ENCODE measurements at regions not wholly inside any gene's neighbourhood (a gene's known extent, or its start where the extent isn't known, plus 50 kb on each side); places are given as distances from the start of the nearest gene placed in this dataset.

- Histone ChIP-seq H3K36me3 (ENCODE audit: control insufficient read depth, insufficient read depth, low read length) (no peaks in the 10 kb centered on the region), H3K4me3 (ENCODE audit: low read depth, low read length) (no peak overlapping the region), H3K27me3 (replicated peaks; ENCODE audit: control insufficient read depth, insufficient read depth, low read length) (no peaks in the 10 kb centered on the region), H3K9me3 (no peaks in the 10 kb centered on the region), H3K4me1 (no peaks in the 10 kb centered on the region)
- no TSS peak for BruUV-seq (replicated peaks)
- no peak overlapping the region for H3K27ac Mint-ChIP-seq (ENCODE audit: unreplicated experiment)
- H3K36me3 Mint-ChIP-seq (ENCODE audit: insufficient read depth, unreplicated experiment), result no peaks in the 10 kb centered on the region
- H3K9me3 Mint-ChIP-seq (ENCODE audit: unreplicated experiment), result no peaks in the 10 kb centered on the region
- ChIA-PET CTCF (no interaction called here), POLR2A (no interaction called here)
- H3K4me3 Mint-ChIP-seq (ENCODE audit: unreplicated experiment), result no peak overlapping the region
- H3K27me3 Mint-ChIP-seq (ENCODE audit: insufficient read depth, unreplicated experiment), result no peaks in the 10 kb centered on the region
- TF ChIP-seq CTCF (IDR thresholded peaks at IDR 0.05; ENCODE audit: insufficient read depth in 1 of 2, low read depth in 1 of 2, low read length in 1 of 2, severe bottlenecking in 1 of 2, unreplicated experiment in 1 of 2), result no peak
- H3K4me1 Mint-ChIP-seq (ENCODE audit: low read depth, unreplicated experiment), result no peaks in the 10 kb centered on the region
- intact Hi-C loops (cut with micrococcal nuclease; ENCODE audit: unreplicated experiment), result no loop called here
- DNase-seq, result no peak
These were observed 949.6 kb upstream of the PRKX start for GRCh38 chrX:4663085-4663484.

GRCh38 chrX:4661771-4662170 is 948.3 kb upstream of the PRKX start:
- Histone ChIP-seq H3K36me3 (ENCODE audit: control insufficient read depth, insufficient read depth, low read length) (no peaks in the 10 kb centered on the region), H3K9me3 (no peaks in the 10 kb centered on the region), H3K4me3 (ENCODE audit: low read depth, low read length) (no peak overlapping the region), H3K4me1 (no peaks in the 10 kb centered on the region), H3K27me3 (replicated peaks; ENCODE audit: control insufficient read depth, insufficient read depth, low read length) (no peaks in the 10 kb centered on the region)
- no TSS peak for BruUV-seq (replicated peaks)
- ChIA-PET CTCF (no interaction called here), POLR2A (no interaction called here)
- no peaks in the 10 kb centered on the region for H3K4me1 Mint-ChIP-seq (ENCODE audit: low read depth, unreplicated experiment)
- no peak for DNase-seq
- intact Hi-C loops (cut with micrococcal nuclease; ENCODE audit: unreplicated experiment), result no loop called here
- H3K36me3 Mint-ChIP-seq (ENCODE audit: insufficient read depth, unreplicated experiment), result no peaks in the 10 kb centered on the region
- H3K27me3 Mint-ChIP-seq (ENCODE audit: insufficient read depth, unreplicated experiment), result no peaks in the 10 kb centered on the region
- no peak for TF ChIP-seq CTCF (IDR thresholded peaks at IDR 0.05; ENCODE audit: insufficient read depth in 1 of 2, low read depth in 1 of 2, low read length in 1 of 2, severe bottlenecking in 1 of 2, unreplicated experiment in 1 of 2)
- no peak overlapping the region for H3K27ac Mint-ChIP-seq (ENCODE audit: unreplicated experiment)
- H3K4me3 Mint-ChIP-seq (ENCODE audit: unreplicated experiment), result no peak overlapping the region
- no peaks in the 10 kb centered on the region for H3K9me3 Mint-ChIP-seq (ENCODE audit: unreplicated experiment)

- Histone ChIP-seq H3K36me3 (ENCODE audit: control insufficient read depth, insufficient read depth, low read length) (no peaks in the 10 kb centered on the region), H3K4me3 (ENCODE audit: low read depth, low read length) (no peak overlapping the region), H3K4me1 (no peaks in the 10 kb centered on the region), H3K9me3 (no peaks in the 10 kb centered on the region), H3K27me3 (replicated peaks; ENCODE audit: control insufficient read depth, insufficient read depth, low read length) (no peaks in the 10 kb centered on the region)
- TF ChIP-seq CTCF (IDR thresholded peaks at IDR 0.05; ENCODE audit: insufficient read depth in 1 of 2, low read depth in 1 of 2, low read length in 1 of 2, severe bottlenecking in 1 of 2, unreplicated experiment in 1 of 2), result no peak
- intact Hi-C loops (cut with micrococcal nuclease; ENCODE audit: unreplicated experiment), result no loop called here
- no peak for DNase-seq
- H3K4me1 Mint-ChIP-seq (ENCODE audit: low read depth, unreplicated experiment), result no peaks in the 10 kb centered on the region
- no peaks in the 10 kb centered on the region for H3K27me3 Mint-ChIP-seq (ENCODE audit: insufficient read depth, unreplicated experiment)
- no TSS peak for BruUV-seq (replicated peaks)
- H3K36me3 Mint-ChIP-seq (ENCODE audit: insufficient read depth, unreplicated experiment), result no peaks in the 10 kb centered on the region
- no peak overlapping the region for H3K27ac Mint-ChIP-seq (ENCODE audit: unreplicated experiment)
- peaks cover 10% of the 10 kb centered on the region for H3K9me3 Mint-ChIP-seq (ENCODE audit: unreplicated experiment)
- POLR2A ChIA-PET, result no interaction called here
- H3K4me3 Mint-ChIP-seq (ENCODE audit: unreplicated experiment), result no peak overlapping the region
- CTCF ChIA-PET, result no interaction called here
These were observed 943.0 kb upstream of the PRKX start for GRCh38 chrX:4656419-4656818.
